Glutamatergic neuron (in vitro differentiated cells): ENCODE measurements at regions not wholly inside any gene's neighbourhood (a gene's known extent, or its start where the extent isn't known, plus 50 kb on each side); places are given as distances from the start of the nearest gene placed in this dataset.
"Not testable (repeated sequence)": the region's sequence is repeated elsewhere in the genome, so short reads cannot be mapped to it uniquely, and the experiment has no call there.

Experiments used
- DNase-seq: peaks from one replicate; pipeline ENCODE4 v3.0.0; 2022
- H3K27ac Mint-ChIP-seq: one replicate; pipeline ENCODE4 v1.8.0; 2020; ENCODE audit warnings: mild to moderate bottlenecking, mixed read lengths, inconsistent platforms; ENCODE audit not compliant: unreplicated experiment
- H3K27me3 Mint-ChIP-seq: one replicate; pipeline ENCODE4 v1.8.0; 2020; ENCODE audit warnings: mild to moderate bottlenecking, moderate library complexity, mixed read lengths, inconsistent platforms; ENCODE audit not compliant: unreplicated experiment
- H3K36me3 Mint-ChIP-seq: one replicate; pipeline ENCODE4 v1.8.0; 2020; ENCODE audit warnings: mild to moderate bottlenecking, mixed read lengths, inconsistent platforms; ENCODE audit not compliant: unreplicated experiment
- H3K4me1 Mint-ChIP-seq: one replicate; pipeline ENCODE4 v1.8.0; 2020; ENCODE audit warnings: mild to moderate bottlenecking, low read depth, mixed read lengths, inconsistent platforms; ENCODE audit not compliant: unreplicated experiment
- H3K4me3 Mint-ChIP-seq: one replicate; pipeline ENCODE4 v1.8.0; 2020; ENCODE audit warnings: mild to moderate bottlenecking, mixed read lengths, inconsistent platforms; ENCODE audit not compliant: unreplicated experiment
- H3K9me3 Mint-ChIP-seq: one replicate; pipeline ENCODE4 v1.8.0; 2020; ENCODE audit warnings: mild to moderate bottlenecking, moderate library complexity, mixed read lengths, inconsistent platforms; ENCODE audit not compliant: unreplicated experiment
- CTCF ChIP-seq: fragments of 200-600 bp; sonication (generic); IDR thresholded peaks from one replicate; pipeline ENCODE4 v1.5.0; 2021; ENCODE audit not compliant: partially characterized antibody, unreplicated experiment

GRCh38 chr1:30160999-30161689, 562.2 kb downstream of the MATN1 start:
- Mint-ChIP-seq H3K27me3 (peaks cover 7% of the 10 kb centered on the region), H3K36me3 (no peaks in the 10 kb centered on the region), H3K9me3 (no peaks in the 10 kb centered on the region), H3K4me3 (no peak overlapping the region), H3K27ac (no peak overlapping the region), H3K4me1 (peaks cover 13% of the 10 kb centered on the region)
- DNase-seq: no peak
- no peak for TF ChIP-seq CTCF

- Mint-ChIP-seq H3K27ac (no peak overlapping the region), H3K9me3 (peaks cover 3% of the 10 kb centered on the region), H3K4me3 (no peak overlapping the region), H3K4me1 (peaks cover 13% of the 10 kb centered on the region), H3K36me3 (no peaks in the 10 kb centered on the region), H3K27me3 (peaks cover 2% of the 10 kb centered on the region)
- no peak for DNase-seq
- TF ChIP-seq CTCF: no peak
These were observed 564.4 kb downstream of the MATN1 start for GRCh38 chr1:30159015-30159414.

GRCh38 chr1:30155698-30156097, 567.7 kb downstream of the MATN1 start:
- not testable (repeated sequence) for H3K4me1 Mint-ChIP-seq, H3K27ac Mint-ChIP-seq, H3K4me3 Mint-ChIP-seq, H3K27me3 Mint-ChIP-seq, DNase-seq, H3K9me3 Mint-ChIP-seq
- H3K36me3 Mint-ChIP-seq: peaks cover 14% of the 10 kb centered on the region

GRCh38 chr1:30155253-30155652, 568.1 kb downstream of the MATN1 start:
- not testable (repeated sequence) for H3K27me3 Mint-ChIP-seq, H3K27ac Mint-ChIP-seq, DNase-seq, H3K4me3 Mint-ChIP-seq, H3K4me1 Mint-ChIP-seq, H3K9me3 Mint-ChIP-seq
- H3K36me3 Mint-ChIP-seq: peaks cover 14% of the 10 kb centered on the region

GRCh38 chr1:30153743-30154449, 569.5 kb downstream of the MATN1 start:
- peaks cover 4% of the 10 kb centered on the region for H3K4me1 Mint-ChIP-seq
- no peak overlapping the region for H3K27ac Mint-ChIP-seq
- H3K9me3 Mint-ChIP-seq: peaks cover 8% of the 10 kb centered on the region
- no peak for TF ChIP-seq CTCF
- H3K4me3 Mint-ChIP-seq: no peak overlapping the region
- H3K27me3 Mint-ChIP-seq: peaks cover 2% of the 10 kb centered on the region
- peaks cover 14% of the 10 kb centered on the region for H3K36me3 Mint-ChIP-seq
- DNase-seq: no peak

- no peak overlapping the region for H3K4me3 Mint-ChIP-seq
- H3K9me3 Mint-ChIP-seq: peaks cover 8% of the 10 kb centered on the region
These were observed 571.6 kb downstream of the MATN1 start for GRCh38 chr1:30151826-30152225.

More at GRCh38 chr1:30151826-30152225, 571.6 kb downstream of the MATN1 start:
- Mint-ChIP-seq H3K27me3 (peaks cover 4% of the 10 kb centered on the region), H3K27ac (no peak overlapping the region), H3K36me3 (peaks cover 14% of the 10 kb centered on the region), H3K4me1 (no peaks in the 10 kb centered on the region)
- TF ChIP-seq CTCF: no peak
- DNase-seq: no peak
